Neuronal stem cell (in vitro differentiated cells): ENCODE measurements at regions not wholly inside any gene's neighbourhood (a gene's known extent, or its start where the extent isn't known, plus 50 kb on each side); places are given as distances from the start of the nearest gene placed in this dataset.

Experiments used
- DNase-seq: peaks from one replicate; pipeline ENCODE4 v3.0.0-alpha.2; 2013; ENCODE audit warnings: low spot score
- H2AFZ ChIP-seq: one replicate; pipeline ENCODE4 v1.6.1; 2013; ENCODE audit warnings: mild to moderate bottlenecking, low read length, inconsistent platforms
- H2AK5ac ChIP-seq: 2 replicates; pipeline ENCODE4 v1.6.1; 2013; ENCODE audit warnings: low read depth, mild to moderate bottlenecking, inconsistent platforms, low read length, moderate library complexity, mixed read lengths
- H2BK120ac ChIP-seq: 2 replicates; pipeline ENCODE4 v1.6.1; 2013; ENCODE audit warnings: low read depth, mild to moderate bottlenecking, inconsistent platforms, low read length, moderate library complexity, mixed read lengths
- H2BK12ac ChIP-seq: one replicate; pipeline ENCODE4 v1.6.1; 2013; ENCODE audit warnings: low read length, inconsistent platforms
- H2BK15ac ChIP-seq: 2 replicates; pipeline ENCODE4 v1.6.1; 2013; ENCODE audit warnings: mild to moderate bottlenecking, low read length, inconsistent platforms, mixed read lengths
- H2BK5ac ChIP-seq: one replicate; pipeline ENCODE4 v1.6.1; 2013; ENCODE audit warnings: inconsistent platforms, mild to moderate bottlenecking, low read length, moderate library complexity
- H3K14ac ChIP-seq: one replicate; pipeline ENCODE4 v1.6.1; 2013; ENCODE audit warnings: low read length, inconsistent platforms
- H3K18ac ChIP-seq: 2 replicates; pipeline ENCODE4 v1.6.1; 2013; ENCODE audit warnings: low read length, inconsistent platforms
- H3K23ac ChIP-seq: 2 replicates; pipeline ENCODE4 v1.6.1; 2013; ENCODE audit warnings: low read depth, mild to moderate bottlenecking, mixed read lengths, low read length, inconsistent platforms; ENCODE audit not compliant: poor library complexity
- H3K27ac ChIP-seq: replicated peaks from 3 replicates; pipeline ENCODE4 v1.5.1; 2013; ENCODE audit warnings: low read length, inconsistent platforms
- H3K27me3 ChIP-seq, 3 experiments: 2 replicates each; pipeline ENCODE4 v1.6.1; 2013; ENCODE audit warnings: low read length in 3 of 3, mild to moderate bottlenecking in 2 of 3, inconsistent platforms in 1 of 3, low read depth in 1 of 3, mixed read lengths in 1 of 3, moderate library complexity in 1 of 3; ENCODE audit not compliant: control insufficient read depth in 3 of 3, insufficient read depth in 3 of 3
- H3K36me3 ChIP-seq, 2 donors: replicated peaks in 1 of 2; 2 replicates each; pipeline ENCODE4 v1.6.1; 2013; ENCODE audit warnings: low read length in 2 of 2; ENCODE audit not compliant: control insufficient read depth in 2 of 2, insufficient read depth in 2 of 2
- H3K4ac ChIP-seq: 2 replicates; pipeline ENCODE4 v1.6.1; 2013; ENCODE audit warnings: inconsistent platforms, mild to moderate bottlenecking, low read length, moderate library complexity
- H3K4me1 ChIP-seq, 2 donors: 1 replicate in 1 of 2; 2 replicates in 1 of 2; pipeline ENCODE4 v1.6.1; 2013; ENCODE audit warnings: low read length in 2 of 2, low read depth in 1 of 2; ENCODE audit not compliant: control insufficient read depth in 2 of 2, insufficient read depth in 1 of 2
- H3K4me2 ChIP-seq: one replicate; pipeline ENCODE4 v1.6.1; 2013; ENCODE audit warnings: mild to moderate bottlenecking, low read length, inconsistent platforms; ENCODE audit not compliant: insufficient read depth, poor library complexity, severe bottlenecking
- H3K4me3 ChIP-seq, 2 donors: 2 replicates each; pipeline ENCODE4 v1.5.1; 2013; ENCODE audit warnings: low read length in 2 of 2, mild to moderate bottlenecking in 2 of 2, inconsistent platforms in 1 of 2, moderate library complexity in 1 of 2
- H3K79me1 ChIP-seq: one replicate; pipeline ENCODE4 v1.6.1; 2013; ENCODE audit warnings: low read depth, mild to moderate bottlenecking, inconsistent platforms, low read length, moderate library complexity
- H3K9ac ChIP-seq: one replicate; pipeline ENCODE4 v1.6.1; 2013; ENCODE audit warnings: mild to moderate bottlenecking, low read depth, low read length, inconsistent platforms; ENCODE audit not compliant: poor library complexity
- H3K9me3 ChIP-seq, 2 donors: replicated peaks in 1 of 2; 2 replicates each; pipeline versions ENCODE3 to v1.6.1; 2013; ENCODE audit warnings: low read length in 2 of 2, mild to moderate bottlenecking in 2 of 2, inconsistent platforms in 1 of 2, low read depth in 1 of 2, mixed read lengths in 1 of 2, moderate library complexity in 1 of 2; ENCODE audit not compliant: control insufficient read depth in 2 of 2, insufficient read depth in 1 of 2
- H4K8ac ChIP-seq: one replicate; pipeline ENCODE4 v1.6.1; 2013; ENCODE audit warnings: low read depth, mild to moderate bottlenecking, inconsistent platforms, low read length, moderate library complexity
- H4K91ac ChIP-seq: one replicate; pipeline ENCODE4 v1.6.1; 2013; ENCODE audit warnings: low read length, low read depth, mild to moderate bottlenecking, inconsistent platforms; ENCODE audit not compliant: poor library complexity
- WGBS, 2 donors: extraction: QIAGEN DNeasy Blood & Tissue Kit; methylation state at CpG; one replicate each; pipeline ENCODE4 v1.1.7; 2013; ENCODE audit warnings: missing lambda C conversion rate in 2 of 2, mixed read lengths in 1 of 2; ENCODE audit not compliant: insufficient read length in 2 of 2, insufficient replicate concordance in 1 of 2; ENCODE audit errors: extremely low coverage in 2 of 2; 5-methylcytosine and 5-hydroxymethylcytosine counted together

GRCh38 chr6:140636908-140637402, 1262.5 kb upstream of the CITED2 start:
- peak overlapping the region; percentile 36 for H2AFZ ChIP-seq
- H3K4me2 ChIP-seq = no peak overlapping the region
- H3K4me3 ChIP-seq = no peak overlapping the region
- H3K9ac ChIP-seq = no peak overlapping the region
- no peak overlapping the region for H2BK5ac ChIP-seq
- no peak overlapping the region for H3K27ac ChIP-seq
- H2AK5ac ChIP-seq = no peak overlapping the region
- no peaks in the 10 kb centered on the region for H3K27me3 ChIP-seq
- WGBS, 2 donors = no CpG with 5 or more reads among the region's 2 CpGs
- DNase-seq = no peak
- H3K36me3 ChIP-seq = no peaks in the 10 kb centered on the region
- H3K14ac ChIP-seq = no peak overlapping the region
- no peak overlapping the region for H2BK12ac ChIP-seq
- H4K91ac ChIP-seq = no peak overlapping the region
- no peaks in the 10 kb centered on the region for H3K9me3 ChIP-seq
- no peak overlapping the region for H2BK120ac ChIP-seq
- no peaks in the 10 kb centered on the region for H3K79me1 ChIP-seq
- H3K4me1 ChIP-seq = peaks cover 0 to 1% of the 10 kb centered on the region in 2 donors
- no peak overlapping the region for H2BK15ac ChIP-seq
- no peak overlapping the region for H3K23ac ChIP-seq
- no peak overlapping the region for H3K4ac ChIP-seq
- H3K18ac ChIP-seq = no peak overlapping the region
- no peak overlapping the region for H4K8ac ChIP-seq

GRCh38 chr6:140636271-140636907, 1261.9 kb upstream of the CITED2 start:
- no peak overlapping the region for H2BK120ac ChIP-seq
- no peak overlapping the region for H4K8ac ChIP-seq
- H3K18ac ChIP-seq = no peak overlapping the region
- no peak overlapping the region for H2BK12ac ChIP-seq
- no peak overlapping the region for H4K91ac ChIP-seq
- H3K23ac ChIP-seq = no peak overlapping the region
- no peak overlapping the region for H3K4me2 ChIP-seq
- no peak overlapping the region for H3K4me3 ChIP-seq
- H2AK5ac ChIP-seq = no peak overlapping the region
- no peaks in the 10 kb centered on the region for H3K36me3 ChIP-seq
- no peak overlapping the region for H3K4ac ChIP-seq
- H3K79me1 ChIP-seq = no peaks in the 10 kb centered on the region
- H3K27me3 ChIP-seq = no peaks in the 10 kb centered on the region
- no CpG with 5 or more reads among the region's 11 CpGs for WGBS, 2 donors
- H3K9me3 ChIP-seq = no peaks in the 10 kb centered on the region
- no peak overlapping the region for H3K27ac ChIP-seq
- H3K14ac ChIP-seq = no peak overlapping the region
- peak overlapping the region; percentile 36 for H2AFZ ChIP-seq
- no peak overlapping the region for H3K9ac ChIP-seq
- H2BK5ac ChIP-seq = no peak overlapping the region
- DNase-seq = no peak
- no peak overlapping the region for H2BK15ac ChIP-seq
- H3K4me1 ChIP-seq = peaks cover 0 to 1% of the 10 kb centered on the region in 2 donors

GRCh38 chr6:140627002-140627401, 1252.6 kb upstream of the CITED2 start:
- WGBS, 2 donors = no CpG with 5 or more reads among the region's 1 CpG
- no peak overlapping the region for H2AK5ac ChIP-seq
- H3K23ac ChIP-seq = no peak overlapping the region
- no peak overlapping the region for H2BK5ac ChIP-seq
- H4K8ac ChIP-seq = no peak overlapping the region
- H4K91ac ChIP-seq = no peak overlapping the region
- no peak overlapping the region for H3K4ac ChIP-seq
- no peak overlapping the region for H3K9ac ChIP-seq
- no peaks in the 10 kb centered on the region for H3K79me1 ChIP-seq
- H3K9me3 ChIP-seq = peaks cover 5 to 18% of the 10 kb centered on the region in 2 donors
- no peaks in the 10 kb centered on the region for H3K4me1 ChIP-seq
- no peaks in the 10 kb centered on the region for H3K36me3 ChIP-seq
- H3K27ac ChIP-seq = no peak overlapping the region
- H3K4me3 ChIP-seq = no peak overlapping the region
- H2BK120ac ChIP-seq = no peak overlapping the region
- no peaks in the 10 kb centered on the region for H3K27me3 ChIP-seq
- H2AFZ ChIP-seq = no peak overlapping the region
- no peak for DNase-seq
- H3K18ac ChIP-seq = no peak overlapping the region
- H2BK12ac ChIP-seq = no peak overlapping the region
- no peak overlapping the region for H3K4me2 ChIP-seq
- no peak overlapping the region for H2BK15ac ChIP-seq
- no peak overlapping the region for H3K14ac ChIP-seq

- no peak overlapping the region for H3K4me2 ChIP-seq
- no peak overlapping the region for H2BK12ac ChIP-seq
- no peaks in the 10 kb centered on the region for H3K79me1 ChIP-seq
- no peak overlapping the region for H2BK5ac ChIP-seq
- H2BK120ac ChIP-seq = no peak overlapping the region
- no peak overlapping the region for H3K4ac ChIP-seq
- no CpG with 5 or more reads among the region's 3 CpGs for WGBS, 2 donors
- no peak overlapping the region for H3K14ac ChIP-seq
- H2BK15ac ChIP-seq = no peak overlapping the region
- no peaks in the 10 kb centered on the region for H3K27me3 ChIP-seq
- no peak overlapping the region for H3K27ac ChIP-seq
- H3K18ac ChIP-seq = no peak overlapping the region
- no peaks in the 10 kb centered on the region for H3K36me3 ChIP-seq
- no peak overlapping the region for H3K9ac ChIP-seq
- no peak for DNase-seq
- H3K4me1 ChIP-seq = no peaks in the 10 kb centered on the region
- H4K91ac ChIP-seq = no peak overlapping the region
- H3K9me3 ChIP-seq = peaks cover 5 to 18% of the 10 kb centered on the region in 2 donors
- no peak overlapping the region for H3K4me3 ChIP-seq
- H2AFZ ChIP-seq = no peak overlapping the region
- H2AK5ac ChIP-seq = no peak overlapping the region
- H4K8ac ChIP-seq = no peak overlapping the region
- H3K23ac ChIP-seq = no peak overlapping the region
Observed at GRCh38 chr6:140623498-140623897, 1249.0 kb upstream of the CITED2 start.
